Skeletal muscle cell (primary cell): ENCODE measurements at regions not wholly inside any gene's neighbourhood (a gene's known extent, or its start where the extent isn't known, plus 50 kb on each side); places are given as distances from the start of the nearest gene placed in this dataset.
A peak's percentile ranks its signal among the peaks of the same experiment; 100 is the strongest.

Experiments used
- DNase-seq: peaks from one replicate; pipeline ENCODE4 v3.0.0-alpha.2; 2010; ENCODE audit warnings: low read depth
- H3K4me3 ChIP-seq: 2 replicates; pipeline ENCODE4 v1.5.1; 2011; ENCODE audit warnings: low read depth, mild to moderate bottlenecking, control low read depth, low read length, moderate library complexity

DNA sequence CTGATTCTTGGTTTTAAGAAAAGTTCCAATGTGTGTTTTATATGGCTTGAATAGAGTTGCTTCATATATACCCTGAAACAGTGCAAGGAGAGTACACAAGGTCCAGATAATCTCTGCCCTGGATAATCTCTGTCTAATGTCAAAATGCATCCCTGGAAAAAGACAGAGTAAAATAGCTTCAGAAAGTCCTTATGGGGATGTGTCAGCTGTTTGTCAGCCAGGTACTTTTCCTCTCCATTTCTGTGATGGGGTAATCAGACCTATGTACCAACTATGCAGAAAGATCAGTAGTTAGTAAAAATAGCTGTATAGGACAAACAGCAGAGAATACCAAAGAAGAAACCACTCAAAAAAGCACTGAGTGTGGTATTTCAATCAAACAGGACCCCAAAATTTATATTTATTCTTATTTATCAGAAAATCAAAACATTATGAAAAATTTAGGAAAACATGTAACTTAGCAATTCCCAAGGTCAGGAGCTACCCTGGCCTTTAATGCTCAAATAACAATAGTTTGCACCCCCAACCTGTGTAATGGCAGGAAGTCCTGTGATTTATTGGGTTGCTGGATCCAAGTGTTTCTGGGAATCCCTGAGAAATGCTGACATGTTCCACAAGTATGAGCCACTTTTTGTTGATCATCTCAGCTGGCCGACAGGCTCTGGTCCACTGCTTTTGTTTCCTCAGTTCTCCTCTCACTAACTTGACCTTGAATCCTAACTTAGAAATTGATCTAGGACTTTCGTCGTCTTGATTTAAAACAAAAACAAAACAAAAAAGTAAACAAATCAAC, 69.6 kb downstream of the MDH1 start:
- peak; percentile 24 for DNase-seq

DNA sequence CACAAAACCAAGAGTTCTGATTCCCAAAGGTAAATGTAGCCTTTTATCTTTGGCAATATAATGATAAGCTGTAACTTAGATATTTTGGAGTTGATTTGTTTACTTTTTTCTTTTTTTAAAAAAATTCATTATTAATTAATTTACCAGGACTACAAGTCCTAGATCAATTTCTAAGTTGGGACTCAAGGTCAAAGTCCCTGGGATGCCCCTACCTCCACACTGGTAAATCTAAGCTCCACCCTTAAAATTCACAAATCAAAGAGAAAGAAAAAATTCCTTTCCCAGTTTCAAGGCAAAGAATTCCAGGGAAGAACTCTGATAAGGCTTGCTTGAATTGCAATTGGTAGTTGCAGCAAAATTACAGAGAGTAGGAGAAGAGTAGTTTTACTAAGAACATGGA, 71.3 kb downstream of the MDH1 start:
- DNase-seq, result no peak
- H3K4me3 ChIP-seq, result no peak overlapping the region

More for the DNA sequence above, 69.6 kb downstream of the MDH1 start:
- no peak overlapping the region for H3K4me3 ChIP-seq

GRCh38 chr2:63661076-63661475, 72.3 kb downstream of the MDH1 start:
- DNase-seq, result peak; percentile 85
- no peak overlapping the region for H3K4me3 ChIP-seq

DNA sequence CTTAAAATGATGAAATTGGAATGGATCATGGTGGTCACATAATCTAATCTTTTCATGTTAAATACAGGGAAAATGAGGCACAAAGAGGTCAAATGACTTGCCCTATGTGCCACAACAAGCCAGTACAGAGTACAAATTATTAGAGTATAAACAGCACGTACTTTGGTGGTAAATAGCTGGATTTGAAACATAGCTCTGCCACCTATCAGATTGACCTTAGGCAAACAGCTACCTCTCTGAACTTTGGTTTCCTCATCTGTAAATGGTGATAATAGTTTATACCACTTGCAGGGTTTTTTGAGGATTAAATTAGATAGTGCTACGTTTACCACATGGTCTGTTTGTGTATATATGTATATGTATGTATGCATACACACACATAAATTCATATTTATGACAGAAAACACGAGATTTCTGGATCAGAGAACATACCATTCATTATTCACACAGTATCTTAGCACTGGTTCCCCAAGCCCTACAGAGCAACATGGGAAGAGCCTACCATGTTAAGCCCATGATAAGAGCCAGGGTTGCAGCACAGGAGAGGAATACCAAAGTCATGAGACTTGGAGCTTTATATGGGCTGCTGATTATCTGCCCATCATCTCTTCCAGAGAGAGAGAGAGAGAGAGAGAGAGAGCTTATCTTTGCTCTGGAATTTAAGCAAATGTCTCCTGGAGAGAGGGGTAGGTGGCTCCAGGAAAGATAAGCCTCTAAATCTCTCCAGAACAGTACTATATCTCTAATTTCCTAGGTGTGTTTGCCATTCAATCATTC, 73.5 kb downstream of the MDH1 start:
- no peak for DNase-seq
- no peak overlapping the region for H3K4me3 ChIP-seq

- H3K4me3 ChIP-seq, result no peak overlapping the region
- no peak for DNase-seq
Measured at GRCh38 chr2:63663013-63663864, 74.5 kb downstream of the MDH1 start.

GRCh38 chr2:63665091-63665490, 76.3 kb downstream of the MDH1 start:
- no peak overlapping the region for H3K4me3 ChIP-seq
- DNase-seq, result no peak

- peak; percentile 48 for DNase-seq
- no peak overlapping the region for H3K4me3 ChIP-seq
Measured at GRCh38 chr2:63665846-63666475, 77.2 kb downstream of the MDH1 start.

DNA sequence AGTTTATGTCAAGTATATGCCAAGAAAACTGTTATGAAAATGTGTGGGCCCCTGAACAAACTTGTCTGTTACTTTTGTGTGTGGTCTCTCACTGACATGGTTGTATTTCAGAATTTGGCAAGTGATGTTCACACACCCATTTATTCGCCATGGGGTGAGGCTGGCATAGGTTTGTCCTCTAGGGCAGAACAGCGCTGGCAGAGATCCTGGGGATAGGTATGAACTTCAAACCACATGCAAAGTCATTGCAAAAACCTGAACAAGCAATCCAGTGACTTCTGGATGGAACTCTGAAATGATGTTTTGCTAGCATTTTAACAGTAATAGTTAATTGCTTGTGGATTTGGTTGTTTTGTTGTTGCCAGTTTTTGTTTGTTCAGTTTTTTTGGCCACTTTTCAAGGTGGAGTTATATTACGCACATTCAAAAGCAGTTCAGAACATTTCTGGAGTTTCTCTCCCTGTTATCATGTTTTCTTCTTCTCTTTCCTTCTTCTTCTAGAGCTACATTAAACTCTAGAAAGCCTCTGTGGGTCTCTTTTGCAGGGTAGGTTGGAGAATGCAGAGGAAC, 78.5 kb downstream of the MDH1 start:
- no peak for DNase-seq
- H3K4me3 ChIP-seq, result no peak overlapping the region

DNA sequence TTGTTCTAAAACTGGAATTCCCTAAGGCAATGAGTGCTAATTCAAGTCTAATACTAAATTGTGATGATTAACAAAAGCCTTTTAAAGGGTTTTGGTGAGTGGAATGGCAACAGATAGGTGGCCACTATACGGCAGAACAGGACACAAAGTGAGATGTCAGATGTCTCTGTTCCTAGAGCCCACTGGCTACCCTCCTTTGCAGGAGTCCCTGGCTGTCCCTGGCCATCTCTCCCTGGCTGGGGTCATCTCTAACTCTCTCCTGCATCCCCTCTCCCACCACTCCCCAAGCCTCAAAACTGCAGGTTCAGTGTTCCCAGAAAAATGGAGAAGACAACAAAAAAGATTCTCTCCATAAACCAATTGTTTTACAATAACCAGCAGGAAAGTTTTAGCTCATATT, 79.2 kb downstream of the MDH1 start:
- DNase-seq, result no peak
- H3K4me3 ChIP-seq, result no peak overlapping the region

DNA sequence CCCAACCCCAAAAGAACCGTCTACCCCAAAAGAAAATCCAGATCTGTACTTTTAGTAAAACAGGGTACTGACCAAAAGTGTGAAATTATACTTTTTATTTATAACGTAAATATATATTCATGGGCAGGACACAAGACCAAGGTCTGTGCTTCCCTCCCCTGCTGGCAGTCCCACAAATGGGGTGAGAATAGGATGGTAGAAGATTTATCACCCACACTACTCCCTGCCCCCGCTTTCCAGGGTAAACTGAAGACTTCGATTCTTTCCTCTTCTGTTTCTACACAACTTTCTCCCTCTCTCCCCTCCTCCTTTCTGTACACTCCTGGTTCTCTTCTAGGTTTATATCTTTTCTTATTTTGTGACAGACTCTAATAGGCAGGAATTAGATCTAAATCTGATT, 79.7 kb downstream of the MDH1 start:
- no peak overlapping the region for H3K4me3 ChIP-seq
- no peak for DNase-seq

- no peak for DNase-seq
Measured at GRCh38 chr2:63669596-63669995, 80.8 kb downstream of the MDH1 start.

GRCh38 chr2:63673865-63674533, 85.2 kb downstream of the MDH1 start:
- DNase-seq, result no peak
- H3K4me3 ChIP-seq, result no peak overlapping the region

More at GRCh38 chr2:63669596-63669995, 80.8 kb downstream of the MDH1 start:
- no peak overlapping the region for H3K4me3 ChIP-seq

DNA sequence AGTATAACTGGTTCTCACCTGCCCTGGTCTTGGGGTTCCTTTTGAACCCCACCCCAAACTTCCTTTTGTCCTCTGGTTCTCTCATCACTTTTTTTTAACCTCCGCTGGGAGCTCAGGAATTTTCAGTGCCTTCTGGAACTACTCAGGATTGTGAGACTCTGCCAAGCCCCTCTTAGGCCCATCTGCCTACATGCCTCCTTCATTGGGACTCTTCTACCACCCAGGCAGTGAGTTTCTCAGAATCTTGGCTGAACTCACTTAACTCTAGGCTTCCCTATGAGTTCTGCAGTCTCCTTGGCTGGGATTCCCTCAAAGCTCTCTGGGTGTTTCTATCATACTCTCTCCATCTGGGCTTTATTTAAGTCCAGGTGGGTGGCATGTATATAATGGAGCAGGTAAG, 86.3 kb downstream of the MDH1 start:
- H3K4me3 ChIP-seq, result no peak overlapping the region
- DNase-seq, result no peak

- no peak for DNase-seq
Measured at GRCh38 chr2:63676135-63676534, 87.4 kb downstream of the MDH1 start.

DNA sequence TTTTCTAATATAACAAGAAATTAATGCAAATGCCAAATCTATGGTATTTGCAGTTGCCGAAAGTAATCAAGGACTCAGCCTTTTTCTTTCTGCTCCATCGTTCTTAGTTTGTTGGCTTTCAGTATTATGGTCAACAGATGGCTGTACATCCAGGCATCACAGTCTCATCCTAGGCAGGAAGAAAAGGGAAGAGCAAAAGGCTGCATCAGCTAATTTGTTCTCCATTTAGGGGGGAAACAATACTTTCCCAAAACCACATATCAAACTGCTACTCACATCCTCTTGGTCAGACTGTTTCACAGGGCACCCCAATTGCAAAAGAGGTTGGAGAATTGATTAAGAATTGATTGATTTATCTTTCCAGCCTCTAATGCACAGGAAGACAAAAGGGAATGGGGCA, 89.3 kb downstream of the MDH1 start:
- H3K4me3 ChIP-seq, result no peak overlapping the region
- DNase-seq, result no peak

More at GRCh38 chr2:63676135-63676534, 87.4 kb downstream of the MDH1 start:
- H3K4me3 ChIP-seq, result no peak overlapping the region

- DNase-seq, result no peak
- no peak overlapping the region for H3K4me3 ChIP-seq
Measured at GRCh38 chr2:63678551-63678950, 89.8 kb downstream of the MDH1 start.

- no peak for DNase-seq
Measured at GRCh38 chr2:63679252-63679855, 90.6 kb downstream of the MDH1 start.

DNA sequence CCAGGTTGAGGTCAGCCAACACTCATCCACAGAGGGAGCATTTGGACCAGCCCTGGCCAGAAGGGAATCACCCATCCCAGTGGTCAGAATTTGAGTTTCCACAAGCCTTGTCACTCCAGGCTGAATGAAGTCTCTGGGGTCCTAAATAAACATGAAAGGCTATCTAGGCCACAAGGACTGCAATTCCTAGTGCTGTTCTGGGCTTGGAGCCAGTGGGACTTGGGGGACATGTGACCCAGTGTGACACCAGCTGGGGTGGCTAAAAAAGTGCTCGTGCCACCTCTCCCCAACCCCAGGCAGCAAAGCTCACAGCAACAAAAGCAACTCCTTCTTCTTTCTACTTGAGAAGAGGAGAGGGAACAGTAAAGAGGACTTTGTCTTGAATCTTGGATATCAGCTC, 91.7 kb downstream of the MDH1 start:
- DNase-seq, result no peak
- no peak overlapping the region for H3K4me3 ChIP-seq

More at GRCh38 chr2:63679252-63679855, 90.6 kb downstream of the MDH1 start:
- H3K4me3 ChIP-seq, result no peak overlapping the region
